Trophoblast cell (in vitro differentiated cells and primary cell): ENCODE measurements at regions not wholly inside any gene's neighbourhood (a gene's known extent, or its start where the extent isn't known, plus 50 kb on each side); places are given as distances from the start of the nearest gene placed in this dataset.

Experiments
- DNase-seq, 2 donors: peaks; one replicate each; pipeline ENCODE4 v3.0.0-alpha.2; 2016
- H2AFZ ChIP-seq: 2 replicates; pipeline ENCODE4 v1.6.1; 2013; ENCODE audit warnings: low read length, moderate library complexity, mild to moderate bottlenecking; ENCODE audit not compliant: insufficient read depth, poor library complexity
- H2AK5ac ChIP-seq: 2 replicates; pipeline ENCODE4 v1.6.1; 2013; ENCODE audit warnings: mild to moderate bottlenecking, low read length
- H2BK120ac ChIP-seq: 2 replicates; pipeline ENCODE4 v1.6.1; 2013; ENCODE audit warnings: low read length, mild to moderate bottlenecking, moderate library complexity; ENCODE audit not compliant: insufficient read depth, poor library complexity
- H2BK12ac ChIP-seq: 2 replicates; pipeline ENCODE4 v1.6.1; 2013; ENCODE audit warnings: mild to moderate bottlenecking, low read length, moderate library complexity
- H2BK5ac ChIP-seq: 2 replicates; pipeline ENCODE4 v1.6.1; 2013; ENCODE audit warnings: low read length, low read depth, moderate library complexity, mild to moderate bottlenecking; ENCODE audit not compliant: poor library complexity
- H3K14ac ChIP-seq: 2 replicates; pipeline ENCODE4 v1.6.1; 2013; ENCODE audit warnings: mild to moderate bottlenecking, low read length
- H3K18ac ChIP-seq: 2 replicates; pipeline ENCODE4 v1.6.1; 2013; ENCODE audit warnings: mild to moderate bottlenecking, low read length
- H3K23ac ChIP-seq: 2 replicates; pipeline ENCODE4 v1.6.1; 2013; ENCODE audit warnings: low read length
- H3K27ac ChIP-seq: 2 replicates; pipeline ENCODE4 v1.5.1; 2013; ENCODE audit warnings: low read depth, mild to moderate bottlenecking, inconsistent platforms, low read length, moderate library complexity
- H3K27me3 ChIP-seq: 2 replicates; pipeline ENCODE4 v1.6.1; 2013; ENCODE audit warnings: inconsistent platforms, mild to moderate bottlenecking, low read length, moderate library complexity; ENCODE audit not compliant: insufficient read depth
- H3K36me3 ChIP-seq, 2 experiments: 1 replicate in 1 of 2; 2 replicates in 1 of 2; pipeline ENCODE4 v1.6.1; 2013; ENCODE audit warnings: low read length in 2 of 2, mild to moderate bottlenecking in 2 of 2, moderate library complexity in 1 of 2; ENCODE audit not compliant: insufficient read depth in 2 of 2, control insufficient read depth in 1 of 2
- H3K4ac ChIP-seq: 2 replicates; pipeline ENCODE4 v1.6.1; 2013; ENCODE audit warnings: low read depth, mild to moderate bottlenecking, low read length, moderate library complexity
- H3K4me1 ChIP-seq, 2 experiments: 1 replicate in 1 of 2; 2 replicates in 1 of 2; pipeline ENCODE4 v1.6.1; 2013; ENCODE audit warnings: low read length in 2 of 2, mild to moderate bottlenecking in 2 of 2, moderate library complexity in 1 of 2; ENCODE audit not compliant: insufficient read depth in 2 of 2, control insufficient read depth in 1 of 2
- H3K4me2 ChIP-seq: 2 replicates; pipeline ENCODE4 v1.6.1; 2013; ENCODE audit warnings: inconsistent platforms, mild to moderate bottlenecking, low read length, moderate library complexity
- H3K4me3 ChIP-seq: 2 replicates; pipeline ENCODE4 v1.5.1; 2013; ENCODE audit warnings: mild to moderate bottlenecking, low read depth, low read length, inconsistent platforms
- H3K79me1 ChIP-seq: one replicate; pipeline ENCODE4 v1.6.1; 2013; ENCODE audit warnings: low read length
- H3K79me2 ChIP-seq: 2 replicates; pipeline ENCODE4 v1.6.1; 2013; ENCODE audit warnings: low read length, mild to moderate bottlenecking; ENCODE audit not compliant: control insufficient read depth, insufficient read depth, poor library complexity
- H3K9ac ChIP-seq: 2 replicates; pipeline ENCODE4 v1.6.1; 2013; ENCODE audit warnings: mild to moderate bottlenecking, low read length
- H3K9me3 ChIP-seq: 2 replicates; pipeline ENCODE4 v1.6.1; 2013; ENCODE audit warnings: low read depth, mild to moderate bottlenecking, control low read depth, inconsistent platforms, low read length; ENCODE audit not compliant: insufficient read depth
- H4K12ac ChIP-seq: 2 replicates; pipeline ENCODE4 v1.6.1; 2013; ENCODE audit warnings: low read depth, mild to moderate bottlenecking, low read length, moderate library complexity
- H4K8ac ChIP-seq: 2 replicates; pipeline ENCODE4 v1.6.1; 2013; ENCODE audit warnings: low read depth, mild to moderate bottlenecking, low read length, moderate library complexity
- H4K91ac ChIP-seq: one replicate; pipeline ENCODE4 v1.6.1; 2013; ENCODE audit warnings: low read depth, mild to moderate bottlenecking, low read length, moderate library complexity
- WGBS: extraction: QIAGEN DNeasy Blood & Tissue Kit; methylation state at CpG from one replicate; pipeline ENCODE4 v1.1.7; 2013; ENCODE audit warnings: missing lambda C conversion rate; ENCODE audit not compliant: insufficient read length, insufficient coverage; ENCODE audit errors: extremely low coverage; 5-methylcytosine and 5-hydroxymethylcytosine counted together

DNA sequence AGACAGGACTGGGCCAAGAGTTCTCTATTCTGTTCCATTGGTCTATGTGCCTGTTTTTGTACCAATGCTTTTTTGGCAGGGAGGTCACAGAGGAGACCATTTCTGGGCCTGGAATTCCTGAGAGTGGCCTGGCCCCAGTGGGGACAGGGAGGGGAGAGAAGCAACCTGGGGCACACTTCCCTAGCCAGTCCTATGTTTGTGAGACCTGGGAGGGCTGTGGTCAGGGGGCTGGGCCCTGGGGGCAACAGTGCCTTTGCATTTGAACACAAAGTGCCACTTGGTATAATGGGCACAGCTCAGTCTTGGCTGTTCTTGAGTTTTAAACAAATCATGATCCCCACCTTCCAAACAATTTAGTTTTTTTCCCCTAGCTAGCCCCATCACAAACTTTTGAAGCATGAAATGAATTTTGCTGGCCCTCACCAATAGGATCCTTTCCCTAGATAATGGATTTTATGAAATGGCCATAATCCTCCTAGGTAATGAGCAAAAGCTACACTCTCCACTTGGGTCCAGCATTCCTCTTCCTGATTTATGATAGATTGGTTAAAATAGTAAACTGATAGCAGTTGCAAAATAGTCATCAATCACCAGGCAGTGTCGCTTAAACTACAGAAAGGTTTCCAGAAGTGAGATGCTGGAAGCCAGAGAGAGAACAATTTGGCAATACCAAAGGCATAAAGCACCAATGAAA is 133.5 kb downstream of the GLI2 start:
- Histone ChIP-seq H3K4me2 (no peak overlapping the region), H2AK5ac (no peak overlapping the region), H4K12ac (no peak overlapping the region), H3K4me1 (peaks cover 3 to 14% of the 10 kb centered on the region in 2 experiments), H3K9me3 (peaks cover 2% of the 10 kb centered on the region), H4K8ac (no peak overlapping the region), H4K91ac (no peak overlapping the region), H2BK12ac (no peak overlapping the region), H3K18ac (no peak overlapping the region), H3K79me2 (no peaks in the 10 kb centered on the region), H3K27me3 (no peaks in the 10 kb centered on the region), H3K27ac (no peak overlapping the region), H2BK5ac (no peak overlapping the region), H3K9ac (no peak overlapping the region), H3K14ac (no peak overlapping the region), H2AFZ (no peak overlapping the region), H3K36me3 (no peaks in the 10 kb centered on the region), H3K4me3 (no peak overlapping the region), H3K4ac (no peak overlapping the region), H3K79me1 (no peaks in the 10 kb centered on the region), H2BK120ac (no peak overlapping the region), H3K23ac (no peak overlapping the region)
- no peak for DNase-seq
- no CpG with 5 or more reads among the region's 1 CpG for WGBS

DNA sequence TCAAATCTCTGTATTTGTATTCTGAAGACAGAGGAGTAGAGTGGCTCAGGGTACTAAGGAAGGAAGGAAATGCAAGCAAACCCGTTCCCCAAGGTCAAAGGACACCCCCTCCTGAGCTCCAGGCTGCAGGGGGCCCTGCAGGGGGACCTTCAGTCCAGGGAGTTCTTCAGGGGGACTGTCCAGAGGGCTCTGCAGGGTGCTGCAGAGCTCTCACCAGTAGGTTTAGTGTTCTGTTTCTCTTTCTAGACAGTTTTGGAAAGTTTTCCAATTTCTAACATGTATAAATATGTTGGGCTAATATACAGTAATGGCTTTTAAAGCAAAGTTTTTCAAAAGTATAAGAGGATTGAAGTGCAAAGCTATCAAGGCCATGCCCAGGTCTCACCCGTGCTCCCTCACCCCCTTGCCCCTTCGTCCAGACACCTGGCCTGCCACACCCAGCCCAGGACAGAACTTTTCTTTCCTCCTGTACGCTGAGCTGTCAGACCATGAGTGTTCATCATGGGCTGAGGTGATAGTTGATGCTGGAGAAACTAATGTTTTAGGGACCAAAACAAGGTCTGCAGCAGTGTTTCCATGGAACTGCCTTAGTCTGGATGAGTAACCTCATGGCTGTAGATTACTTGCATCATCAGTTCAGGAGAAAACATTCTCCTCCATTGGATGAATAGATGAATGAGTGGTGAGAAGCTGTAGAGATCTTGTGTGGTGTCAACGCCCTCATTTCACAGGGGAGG is 134.2 kb downstream of the GLI2 start:
- H4K8ac ChIP-seq = no peak overlapping the region
- no peaks in the 10 kb centered on the region for H3K27me3 ChIP-seq
- H3K9me3 ChIP-seq = peaks cover 2% of the 10 kb centered on the region

DNA sequence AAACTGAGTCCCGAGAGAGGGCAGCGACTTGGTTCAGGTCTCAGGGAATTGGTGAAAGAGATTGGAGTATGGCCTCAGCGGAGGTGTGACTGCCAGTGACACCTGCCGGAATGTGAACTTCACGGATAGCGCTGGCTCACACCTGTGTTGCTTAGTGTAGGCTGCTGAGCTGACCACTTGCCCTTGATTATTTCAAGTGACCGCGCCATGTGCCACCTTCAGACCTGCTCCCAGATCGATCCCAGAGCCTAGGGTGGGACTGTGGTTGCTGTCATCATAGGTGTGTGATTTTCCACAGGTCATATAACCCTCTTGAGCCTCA is 134.8 kb downstream of the GLI2 start:
- DNase-seq = no peak
- no peak overlapping the region for H3K18ac ChIP-seq
- H2AK5ac ChIP-seq = no peak overlapping the region
- H4K12ac ChIP-seq = no peak overlapping the region
- no peak overlapping the region for H4K8ac ChIP-seq
- no CpG with 5 or more reads among the region's 9 CpGs for WGBS
- no peak overlapping the region for H3K4me3 ChIP-seq
- no peaks in the 10 kb centered on the region for H3K27me3 ChIP-seq
- peaks cover 2% of the 10 kb centered on the region for H3K9me3 ChIP-seq
- no peak overlapping the region for H3K14ac ChIP-seq
- H3K79me2 ChIP-seq = no peaks in the 10 kb centered on the region
- H3K79me1 ChIP-seq = no peaks in the 10 kb centered on the region
- H3K4ac ChIP-seq = no peak overlapping the region
- H4K91ac ChIP-seq = no peak overlapping the region
- H3K23ac ChIP-seq = no peak overlapping the region
- H3K4me2 ChIP-seq = no peak overlapping the region
- H3K9ac ChIP-seq = no peak overlapping the region
- peaks cover 3 to 12% of the 10 kb centered on the region in 2 experiments for H3K4me1 ChIP-seq
- H2BK120ac ChIP-seq = no peak overlapping the region
- no peaks in the 10 kb centered on the region for H3K36me3 ChIP-seq
- H3K27ac ChIP-seq = no peak overlapping the region
- H2BK5ac ChIP-seq = no peak overlapping the region
- H2BK12ac ChIP-seq = no peak overlapping the region
- H2AFZ ChIP-seq = no peak overlapping the region

More for the DNA sequence above, 134.2 kb downstream of the GLI2 start:
- Histone ChIP-seq H3K79me1 (no peaks in the 10 kb centered on the region), H3K4me1 (peaks cover 3 to 14% of the 10 kb centered on the region in 2 experiments), H3K36me3 (no peaks in the 10 kb centered on the region), H2BK120ac (no peak overlapping the region), H3K4ac (no peak overlapping the region), H4K91ac (no peak overlapping the region), H4K12ac (no peak overlapping the region), H3K14ac (no peak overlapping the region), H3K27ac (no peak overlapping the region), H2AFZ (no peak overlapping the region), H3K9ac (no peak overlapping the region), H3K79me2 (no peaks in the 10 kb centered on the region), H3K4me3 (no peak overlapping the region), H3K18ac (no peak overlapping the region), H2BK12ac (no peak overlapping the region), H2BK5ac (no peak overlapping the region), H3K23ac (no peak overlapping the region), H2AK5ac (no peak overlapping the region), H3K4me2 (no peak overlapping the region)
- DNase-seq = no peak
- no CpG with 5 or more reads among the region's 5 CpGs for WGBS

DNA sequence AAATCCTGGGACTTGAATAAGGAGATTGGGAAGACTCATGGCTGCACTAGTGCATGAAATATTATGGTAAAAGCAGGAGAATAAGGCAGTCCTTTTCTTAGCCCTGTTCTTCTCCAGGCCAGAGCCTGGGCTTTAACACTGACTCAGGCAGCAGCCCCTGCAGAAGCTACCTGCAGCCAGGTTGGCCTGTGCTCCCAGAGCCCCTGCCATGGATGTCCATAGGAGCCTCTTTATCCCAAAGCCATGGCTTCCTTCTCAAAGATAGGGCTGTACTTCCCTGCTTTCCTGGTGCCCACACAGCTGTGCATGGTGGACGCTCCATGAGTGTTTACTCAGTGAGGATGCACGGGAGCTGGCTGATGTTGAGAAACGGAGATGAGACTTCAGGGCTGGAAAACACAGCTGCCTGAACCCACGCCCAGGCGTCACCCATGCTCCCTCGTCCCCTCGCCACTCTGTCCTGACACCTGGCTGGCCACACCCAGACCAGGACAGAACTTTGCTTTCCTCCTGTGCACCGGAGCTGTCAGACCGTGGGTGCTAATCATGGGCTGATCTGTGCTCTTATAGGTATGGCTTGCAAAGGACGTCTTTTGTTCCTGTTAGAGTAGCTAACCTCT is 135.5 kb downstream of the GLI2 start:
- H4K8ac ChIP-seq = no peak overlapping the region
- H3K36me3 ChIP-seq = no peaks in the 10 kb centered on the region
- no peak overlapping the region for H3K14ac ChIP-seq
- H3K4ac ChIP-seq = no peak overlapping the region
- H2BK12ac ChIP-seq = no peak overlapping the region
- H4K91ac ChIP-seq = no peak overlapping the region
- H2BK5ac ChIP-seq = no peak overlapping the region
- H3K9ac ChIP-seq = no peak overlapping the region
- no CpG with 5 or more reads among the region's 10 CpGs for WGBS
- no peak for DNase-seq
- peaks cover 3 to 12% of the 10 kb centered on the region in 2 experiments for H3K4me1 ChIP-seq
- H3K27ac ChIP-seq = no peak overlapping the region
- no peak overlapping the region for H2BK120ac ChIP-seq
- no peak overlapping the region for H3K4me3 ChIP-seq
- H3K4me2 ChIP-seq = no peak overlapping the region
- no peaks in the 10 kb centered on the region for H3K79me1 ChIP-seq
- no peak overlapping the region for H2AK5ac ChIP-seq
- H3K18ac ChIP-seq = no peak overlapping the region
- H3K79me2 ChIP-seq = no peaks in the 10 kb centered on the region
- H3K23ac ChIP-seq = no peak overlapping the region
- no peak overlapping the region for H2AFZ ChIP-seq
- peaks cover 2% of the 10 kb centered on the region for H3K9me3 ChIP-seq
- H4K12ac ChIP-seq = no peak overlapping the region
- H3K27me3 ChIP-seq = no peaks in the 10 kb centered on the region
